COLO829 (cell line): ENCODE measurements at regions not wholly inside any gene's neighbourhood (a gene's known extent, or its start where the extent isn't known, plus 50 kb on each side); places are given as distances from the start of the nearest gene placed in this dataset.
A peak's percentile ranks its signal among the peaks of the same experiment; 100 is the strongest.

Source experiments
- DNase-seq: peaks from one replicate; pipeline ENCODE4 v3.0.0; 2012; ENCODE audit warnings: low spot score

DNA sequence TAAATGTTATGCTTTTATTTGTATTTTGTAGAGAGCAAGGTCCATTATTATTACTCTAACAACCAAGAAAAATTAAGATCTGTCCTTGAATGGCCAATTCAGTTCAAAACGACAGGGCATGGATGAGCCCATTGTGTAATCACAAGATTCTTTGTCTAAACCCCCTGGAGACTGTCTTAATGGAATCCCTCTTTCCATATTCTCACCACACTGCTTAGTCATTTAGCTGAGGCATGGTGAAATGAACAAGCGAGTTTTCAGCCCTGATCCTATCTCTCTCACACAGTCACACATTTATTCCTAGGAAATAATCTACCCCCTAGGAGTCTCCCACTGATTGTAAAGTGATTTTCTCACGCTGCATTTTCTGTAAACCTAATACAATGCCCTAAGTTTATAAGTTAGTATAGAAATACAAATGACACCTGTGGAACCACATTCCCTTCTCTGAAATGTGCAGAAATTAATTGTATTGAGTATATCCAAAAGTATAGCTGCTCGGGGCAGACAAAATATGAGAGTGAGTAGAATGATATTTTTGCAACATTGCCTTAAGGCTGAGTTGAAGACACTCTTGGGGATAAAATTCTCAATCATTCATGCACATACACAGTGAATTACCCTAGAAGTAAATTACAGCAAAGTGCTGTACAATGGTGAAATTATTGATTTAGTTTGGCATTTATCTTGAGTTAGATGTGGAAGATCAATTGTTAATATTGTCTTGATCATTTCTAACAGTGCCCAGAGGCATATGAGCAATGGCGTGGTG is 119.7 kb upstream of the PCDH7 start:
- DNase-seq = peak; percentile 63

DNA sequence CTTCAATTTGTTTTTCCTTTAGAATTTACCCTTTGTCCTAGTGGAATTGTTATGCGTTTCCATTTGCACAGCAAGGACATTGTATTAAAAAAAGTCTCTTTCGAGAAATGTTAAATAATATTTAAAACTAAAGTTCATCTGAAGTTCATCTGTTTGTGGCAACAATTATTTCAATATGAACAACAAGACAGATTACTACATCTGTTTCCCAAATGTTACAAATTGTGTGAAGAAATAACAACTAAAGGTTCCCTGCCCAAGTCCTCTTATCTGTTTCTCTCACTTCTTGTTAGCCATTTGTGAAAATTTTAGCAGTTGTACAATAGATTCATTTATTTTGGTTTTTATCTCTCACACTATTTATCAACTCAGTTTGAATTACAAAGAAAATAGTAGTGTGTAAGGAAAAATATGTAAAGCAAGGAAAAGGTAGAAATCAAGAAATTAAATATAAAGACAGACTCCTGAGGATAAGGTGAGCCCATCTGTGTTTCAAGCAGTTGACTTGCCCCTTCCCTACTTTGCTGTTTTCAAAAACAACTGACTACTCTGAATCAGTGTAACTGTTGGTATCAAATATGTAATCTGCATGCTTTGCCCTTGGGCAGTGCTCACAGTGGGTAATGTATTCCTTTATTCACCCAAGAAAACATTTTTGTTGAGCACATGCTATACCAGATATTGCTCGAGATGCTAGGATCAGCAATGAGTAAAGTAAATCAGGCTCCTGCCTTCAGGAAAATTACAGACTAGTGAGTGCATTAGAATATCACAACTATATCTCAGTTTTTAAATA is 118.9 kb upstream of the PCDH7 start:
- DNase-seq = no peak

DNA sequence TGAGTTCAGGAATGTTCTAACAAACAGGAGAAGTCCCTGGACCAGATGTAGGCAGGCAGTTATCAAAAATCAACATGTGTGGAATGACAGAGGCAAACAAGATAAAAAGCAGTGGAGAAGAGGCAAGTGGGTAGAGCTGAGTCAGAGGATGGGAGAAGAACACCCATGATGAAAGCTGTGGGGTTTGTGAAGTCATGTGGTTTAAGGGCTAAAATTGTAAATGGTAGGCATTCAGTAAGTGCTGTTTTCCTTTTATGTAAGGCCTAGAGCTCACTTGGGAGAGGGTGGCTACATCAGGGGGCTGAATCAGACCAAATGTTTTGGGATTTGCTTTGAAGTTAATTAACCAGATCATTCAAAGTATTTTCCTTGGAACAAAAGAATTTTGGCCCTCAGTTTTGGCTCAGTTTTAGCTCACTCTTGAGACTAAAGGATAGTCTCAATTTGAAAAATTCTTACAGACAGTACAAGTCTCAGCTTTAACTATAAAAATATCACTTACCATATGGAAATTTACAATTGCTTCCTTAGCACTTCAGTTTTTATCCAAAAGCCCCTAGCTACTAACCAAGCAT is 114.5 kb upstream of the PCDH7 start:
- DNase-seq = peak; percentile 12

DNA sequence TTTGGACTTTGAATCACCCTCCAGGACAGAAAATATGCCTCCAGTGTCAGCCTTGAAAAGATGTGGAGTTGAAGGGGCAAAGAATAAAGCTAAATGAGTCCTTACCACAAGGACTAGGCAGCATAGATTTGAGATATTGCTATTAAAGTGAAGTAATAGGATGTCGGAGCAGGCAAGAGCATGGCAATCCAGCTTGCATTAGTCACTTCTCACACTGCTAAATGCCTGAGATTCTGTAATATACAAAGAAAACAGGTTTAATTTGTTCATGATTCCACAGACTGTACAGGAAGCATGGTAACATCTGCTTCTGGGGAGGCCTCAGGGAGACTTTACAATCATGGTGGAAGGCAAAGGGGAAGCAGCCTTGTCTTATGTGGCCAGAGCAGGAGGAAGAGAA is 109.8 kb upstream of the PCDH7 start:
- no peak for DNase-seq

DNA sequence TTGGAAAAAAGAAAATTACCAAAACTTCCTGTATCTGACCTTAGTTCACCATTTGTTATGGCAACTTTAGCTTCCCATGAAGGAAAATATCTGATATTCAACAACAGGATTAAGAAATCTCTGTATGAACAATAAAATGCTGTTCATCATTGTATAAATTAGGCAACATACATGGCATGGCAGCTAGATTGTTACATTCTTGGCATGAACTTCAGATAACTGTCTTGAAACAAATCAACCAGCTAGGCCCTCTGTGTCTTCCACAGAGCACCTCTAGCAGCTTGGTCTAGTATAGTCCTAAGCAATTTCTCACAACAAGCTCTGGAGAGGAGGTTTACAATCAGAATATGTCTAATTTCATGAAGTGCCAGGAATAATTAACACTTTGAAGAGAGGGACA is 105.4 kb upstream of the PCDH7 start:
- no peak for DNase-seq

DNA sequence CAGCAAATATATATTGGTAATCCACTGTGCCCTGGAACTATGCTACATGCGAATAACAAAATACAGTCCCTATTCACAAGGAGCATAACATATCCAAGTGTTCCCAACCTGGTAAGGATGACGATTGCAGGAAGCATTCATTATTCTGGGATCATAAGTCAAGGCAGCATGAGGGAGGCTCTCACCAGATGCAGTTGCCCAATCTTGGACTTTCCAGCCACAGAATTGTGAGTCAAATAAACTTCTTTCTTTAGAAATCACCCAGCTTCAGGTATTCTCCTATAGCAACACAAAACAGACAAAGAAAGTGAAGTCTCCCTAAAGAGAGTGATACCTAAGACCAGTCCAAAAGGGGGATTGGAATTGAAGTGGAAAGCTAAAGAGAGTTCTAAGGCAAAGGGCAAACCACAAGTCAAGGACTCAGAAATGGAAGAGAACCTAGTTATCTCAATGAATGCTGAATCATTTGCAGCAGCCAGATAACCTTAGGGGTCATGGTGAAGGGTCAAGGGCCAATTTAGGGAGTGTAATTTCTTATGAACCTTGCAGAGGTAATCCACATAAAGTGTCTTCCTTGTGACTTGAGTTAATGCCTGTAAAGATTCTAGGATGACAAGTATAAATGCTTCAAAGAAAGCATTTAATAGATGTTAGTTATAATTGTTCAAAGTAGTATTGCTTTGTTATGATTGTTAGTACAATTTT is 103.1 kb upstream of the PCDH7 start:
- no peak for DNase-seq

DNA sequence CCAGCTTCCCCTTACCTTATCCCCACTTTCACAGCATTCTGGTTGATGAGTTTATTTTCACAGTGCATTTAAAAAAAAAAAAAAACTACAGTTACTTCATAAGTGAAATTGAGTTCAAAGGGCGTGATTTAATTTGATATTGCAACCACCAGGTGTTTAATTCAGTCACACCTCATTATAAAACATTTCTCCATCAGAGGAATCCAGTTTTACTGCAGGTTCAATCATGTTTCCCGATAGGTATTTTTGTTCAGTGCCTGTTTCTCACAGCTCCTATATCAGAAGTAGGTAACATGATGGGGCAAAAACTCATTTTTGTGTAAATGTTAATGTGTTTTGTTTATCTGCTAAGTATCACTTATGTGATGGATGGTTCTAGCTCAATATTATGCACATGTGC is 102.3 kb upstream of the PCDH7 start:
- no peak for DNase-seq

DNA sequence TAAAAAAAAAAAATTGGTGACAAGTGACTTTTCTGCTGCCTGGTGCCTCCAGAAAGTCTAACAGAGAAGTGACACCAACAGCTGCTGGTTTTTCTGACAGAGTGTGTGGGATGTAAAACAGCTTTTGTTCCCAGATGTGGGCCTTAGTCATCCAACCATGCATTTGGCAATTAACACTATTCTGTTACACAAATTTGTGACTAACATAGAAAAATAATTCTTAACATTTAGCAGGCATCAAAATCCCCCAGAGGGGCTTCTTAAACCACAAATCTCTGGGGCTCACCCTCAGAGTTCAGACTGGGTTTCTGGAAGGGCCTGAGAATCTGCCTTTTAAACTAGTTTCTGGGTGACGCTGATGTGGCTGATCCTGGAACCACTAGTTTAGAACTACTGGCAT is 100.5 kb upstream of the PCDH7 start:
- DNase-seq = peak; percentile 3

DNA sequence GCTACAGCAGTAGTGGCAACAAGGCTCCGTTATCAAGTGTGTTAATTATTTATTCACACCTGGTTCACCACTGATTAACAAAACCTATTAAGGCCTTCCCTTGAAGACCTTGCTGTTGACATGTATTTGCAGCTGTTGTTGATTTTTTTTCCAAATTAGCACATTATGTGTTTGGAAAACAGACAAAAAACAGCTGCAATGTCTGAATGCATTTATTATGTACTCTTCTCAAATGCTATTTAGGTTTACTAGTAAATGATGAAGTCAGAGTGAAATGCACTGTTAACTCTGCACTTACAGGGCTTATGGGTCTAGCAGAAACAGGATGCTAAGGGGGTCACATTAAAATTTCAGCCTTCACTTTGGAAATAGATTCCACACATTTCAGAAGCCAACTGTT is 99.5 kb upstream of the PCDH7 start:
- DNase-seq = no peak

DNA sequence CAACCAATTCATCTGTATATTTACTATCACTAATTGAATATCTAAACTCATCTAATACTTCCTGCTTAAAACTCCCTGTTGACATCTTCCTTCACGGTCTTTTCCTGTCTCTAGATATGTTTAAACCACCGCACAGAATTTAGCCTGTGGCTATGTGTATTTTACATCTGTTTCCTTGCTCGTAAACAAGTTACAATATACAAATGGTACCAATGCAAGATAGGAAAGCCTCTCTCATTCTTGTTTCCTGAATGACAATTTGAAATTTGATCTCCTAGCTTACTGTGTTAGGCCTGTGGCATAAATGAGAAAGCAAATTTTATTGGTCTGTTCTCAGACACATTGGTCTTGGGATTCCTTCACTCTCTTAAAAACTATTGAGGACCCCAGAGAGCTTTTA is 89.7 kb upstream of the PCDH7 start:
- no peak for DNase-seq

DNA sequence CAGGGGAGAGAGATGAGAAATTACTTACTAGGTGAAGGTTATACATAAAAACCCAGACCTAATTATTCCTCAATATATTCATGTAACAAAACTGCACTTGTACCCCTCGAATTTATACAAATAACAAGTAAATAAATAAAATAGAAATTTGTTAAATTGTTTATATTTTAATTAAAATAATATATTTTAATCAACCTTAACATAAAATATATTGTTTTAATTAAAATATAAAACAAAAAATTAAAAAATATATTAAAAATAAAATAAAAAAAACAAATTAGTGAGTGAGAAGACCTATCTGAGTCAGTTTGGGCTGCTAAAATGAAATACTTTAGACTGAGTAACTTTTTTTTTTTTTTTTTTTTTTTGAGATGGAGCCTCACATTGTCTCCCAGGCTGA is 87.4 kb upstream of the PCDH7 start:
- no peak for DNase-seq

DNA sequence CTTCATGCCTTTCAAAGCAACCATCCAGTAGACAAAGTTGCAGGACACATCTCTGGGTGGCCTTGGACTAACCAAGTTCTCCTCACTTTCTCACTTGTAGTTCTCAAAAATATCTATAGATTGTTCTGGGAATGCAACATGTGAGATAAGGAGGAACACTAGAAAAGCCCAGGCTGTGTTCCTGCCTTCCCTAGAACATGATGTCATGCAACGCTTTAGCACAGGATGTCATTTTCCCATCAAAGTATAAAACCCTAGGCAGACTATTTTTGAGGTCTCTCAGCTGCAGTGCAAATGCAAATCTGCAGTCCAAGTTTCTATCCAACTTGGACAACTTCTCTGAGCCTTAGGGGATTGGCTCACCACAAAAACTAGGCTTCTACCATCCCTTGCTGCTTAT is 78.8 kb upstream of the PCDH7 start:
- no peak for DNase-seq

DNA sequence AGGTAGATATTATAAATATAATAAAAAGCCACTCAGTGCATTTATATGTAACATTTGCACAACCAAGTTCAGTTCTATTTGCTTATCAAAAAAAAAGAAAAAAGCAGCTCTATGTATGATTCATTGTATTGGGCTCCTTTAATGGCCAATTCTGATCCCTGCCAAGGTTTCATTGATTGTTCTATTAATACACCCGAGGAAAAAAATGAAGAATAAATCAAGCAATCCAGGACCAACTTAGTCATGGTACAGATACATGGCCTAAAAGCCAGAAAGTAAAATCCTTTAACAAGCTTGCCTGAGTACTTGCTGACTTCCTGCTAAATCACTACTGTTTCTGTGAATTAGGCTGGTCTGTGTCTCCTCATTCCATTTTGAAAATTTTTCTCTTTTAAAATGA is 77.6 kb upstream of the PCDH7 start:
- DNase-seq = no peak

DNA sequence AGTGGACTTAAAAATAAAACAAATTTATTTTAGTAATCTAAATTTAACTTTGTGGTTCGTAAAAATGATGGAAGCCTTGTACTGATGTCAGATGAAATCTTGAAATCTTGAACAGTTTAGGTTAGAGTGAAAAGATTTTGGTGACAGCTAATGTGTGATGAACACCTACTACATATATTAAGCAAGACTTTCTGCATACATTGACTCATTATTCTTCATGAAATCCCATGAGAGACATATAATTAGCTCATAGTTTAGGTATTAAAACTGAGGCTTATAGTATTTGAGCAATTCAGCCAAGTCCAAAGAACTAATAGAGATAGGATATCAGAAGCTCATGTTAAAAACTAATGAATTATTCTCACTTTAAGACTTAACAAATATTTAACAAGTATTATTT is 66.9 kb upstream of the PCDH7 start:
- DNase-seq = no peak

DNA sequence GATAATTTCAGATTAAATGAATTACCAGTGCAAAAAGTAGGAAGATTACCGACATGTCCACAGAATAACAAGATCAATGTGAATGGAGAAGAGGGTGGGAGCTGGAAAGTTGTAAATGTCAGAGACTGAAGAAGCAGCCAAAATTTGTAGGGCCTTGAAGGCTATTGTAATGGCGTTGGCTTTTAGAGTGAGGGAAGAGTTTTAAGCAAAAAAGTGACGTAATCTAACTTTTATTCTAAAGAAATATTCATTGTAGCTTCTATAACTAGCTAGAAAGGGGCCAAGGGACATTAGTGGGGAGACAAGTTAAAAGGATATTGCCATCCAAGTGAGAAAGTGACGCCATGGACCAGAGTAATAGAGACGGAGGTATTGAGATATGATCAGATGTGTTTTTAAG is 63.3 kb upstream of the PCDH7 start:
- no peak for DNase-seq

DNA sequence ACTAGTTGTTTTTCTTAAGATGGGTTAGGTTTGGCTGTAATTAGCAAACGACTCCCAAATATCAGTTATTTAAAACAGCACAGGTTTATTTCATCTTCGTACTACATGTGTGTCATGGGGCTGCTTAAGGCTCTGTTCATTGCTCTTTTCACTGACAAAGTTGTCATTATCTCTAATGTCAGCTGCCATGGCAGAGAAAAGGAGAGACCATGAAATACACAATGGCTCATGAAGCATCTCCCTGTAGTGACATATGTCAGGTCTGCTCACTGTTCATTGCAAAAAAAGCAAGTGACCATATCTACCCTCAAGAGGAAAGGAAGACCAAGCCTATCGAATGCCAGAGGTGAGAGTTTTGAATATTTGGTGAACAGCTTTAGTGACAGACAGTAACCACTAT is 52.2 kb upstream of the PCDH7 start:
- DNase-seq = no peak

DNA sequence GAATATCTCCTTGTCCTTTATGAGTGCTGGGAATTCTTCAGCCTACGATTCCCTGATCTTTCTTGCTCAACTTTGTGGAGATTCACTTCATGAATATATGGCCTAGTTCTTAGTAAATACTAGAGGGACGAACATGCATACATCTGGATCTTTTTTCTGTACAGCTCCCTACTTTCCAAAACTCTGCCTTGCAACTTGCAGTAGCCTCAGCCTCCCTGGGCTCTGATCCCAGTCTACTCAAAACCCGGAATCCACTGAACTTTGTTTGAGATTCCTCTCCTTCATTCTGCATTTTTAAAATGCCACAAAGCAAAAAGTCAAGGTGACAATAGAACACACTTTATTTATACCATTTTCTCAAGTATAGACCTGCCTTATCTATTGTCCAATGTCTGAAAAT is 50.0 kb upstream of the PCDH7 start:
- no peak for DNase-seq
